Neural progenitor cell (in vitro differentiated cells): ENCODE measurements at regions not wholly inside any gene's neighbourhood (a gene's known extent, or its start where the extent isn't known, plus 50 kb on each side); places are given as distances from the start of the nearest gene placed in this dataset.

ENCODE experiments used
- EZH2 ChIP-seq: fragments of 200-600 bp; sonication (generic); IDR thresholded peaks from 2 replicates; pipeline ENCODE4 v1.6.1; 2017; ENCODE audit warnings: antibody characterized with exemption, mild to moderate bottlenecking, moderate library complexity
- EZH2phosphoT487 ChIP-seq: fragments of 200-600 bp; sonication (generic); IDR thresholded peaks from 2 replicates; pipeline ENCODE4 v1.6.1; 2017; ENCODE audit warnings: antibody characterized with exemption
- TF ChIP-seq, protein P1 (sequence below): fragments of 200-600 bp; sonication (generic); IDR thresholded peaks from 2 replicates; pipeline ENCODE4 v1.5.1; 2017; ENCODE audit warnings: antibody characterized with exemption, mild to moderate bottlenecking

DNA sequence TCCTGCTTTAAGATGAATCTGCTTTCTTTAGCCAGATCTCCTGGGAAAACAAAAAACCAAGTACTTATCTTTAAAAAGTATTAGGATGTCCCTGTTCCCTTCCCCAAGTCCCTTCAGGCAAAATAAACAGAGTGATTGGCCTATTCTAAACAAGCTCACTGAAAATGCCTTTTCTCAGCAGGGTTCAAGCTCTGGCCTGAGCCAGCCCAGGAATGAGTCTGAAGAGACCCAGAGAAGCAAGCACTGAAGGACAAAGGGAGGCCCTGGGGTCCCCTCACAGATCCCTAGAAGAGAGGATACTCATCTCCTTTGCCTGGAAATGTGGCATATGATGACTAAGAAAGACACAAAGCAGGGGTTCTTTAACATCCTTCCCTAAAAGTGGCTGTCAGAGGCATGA lies 66.8 kb upstream of the MAP1B start:
- TF ChIP-seq, protein P1, sequence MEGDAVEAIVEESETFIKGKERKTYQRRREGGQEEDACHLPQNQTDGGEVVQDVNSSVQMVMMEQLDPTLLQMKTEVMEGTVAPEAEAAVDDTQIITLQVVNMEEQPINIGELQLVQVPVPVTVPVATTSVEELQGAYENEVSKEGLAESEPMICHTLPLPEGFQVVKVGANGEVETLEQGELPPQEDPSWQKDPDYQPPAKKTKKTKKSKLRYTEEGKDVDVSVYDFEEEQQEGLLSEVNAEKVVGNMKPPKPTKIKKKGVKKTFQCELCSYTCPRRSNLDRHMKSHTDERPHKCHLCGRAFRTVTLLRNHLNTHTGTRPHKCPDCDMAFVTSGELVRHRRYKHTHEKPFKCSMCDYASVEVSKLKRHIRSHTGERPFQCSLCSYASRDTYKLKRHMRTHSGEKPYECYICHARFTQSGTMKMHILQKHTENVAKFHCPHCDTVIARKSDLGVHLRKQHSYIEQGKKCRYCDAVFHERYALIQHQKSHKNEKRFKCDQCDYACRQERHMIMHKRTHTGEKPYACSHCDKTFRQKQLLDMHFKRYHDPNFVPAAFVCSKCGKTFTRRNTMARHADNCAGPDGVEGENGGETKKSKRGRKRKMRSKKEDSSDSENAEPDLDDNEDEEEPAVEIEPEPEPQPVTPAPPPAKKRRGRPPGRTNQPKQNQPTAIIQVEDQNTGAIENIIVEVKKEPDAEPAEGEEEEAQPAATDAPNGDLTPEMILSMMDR = no peak
- TF ChIP-seq EZH2phosphoT487 = no peak
- no peak for TF ChIP-seq EZH2
